Heart left ventricle (tissue), 16 donors: ENCODE measurements at regions not wholly inside any gene's neighbourhood (a gene's known extent, or its start where the extent isn't known, plus 50 kb on each side); places are given as distances from the start of the nearest gene placed in this dataset.
"Not testable (repeated sequence)": the region's sequence is repeated elsewhere in the genome, so short reads cannot be mapped to it uniquely, and the experiment has no call there.

Experiments
- ATAC-seq, 4 donors: fragments of 200-7000 bp; cut with Tn5 transposase; one replicate each; pipeline ENCODE4 v1.9.1; 2020 to 2022; ENCODE audit warnings: moderate library complexity in 4 of 4, mild to moderate bottlenecking in 3 of 4, moderate number of reproducible peaks in 1 of 4
- DNase-seq, 5 donors: peaks; one replicate each; pipeline ENCODE4 v3.0.0-alpha.2; 2020
- H3K27ac ChIP-seq, 12 donors: fragments of 200-600 bp; sonication (generic) in 4 of 12; one replicate each; pipeline versions ENCODE4 v1.5.0 to v1.8.0; 2016 to 2022; ENCODE audit warnings: mild to moderate bottlenecking in 2 of 12
- H3K27me3 ChIP-seq, 9 donors: fragments of 200-600 bp; sonication (generic) in 2 of 9; one replicate each; pipeline versions ENCODE4 v1.5.1 to v1.8.0; 2016 to 2022; ENCODE audit warnings: mild to moderate bottlenecking in 3 of 9
- H3K36me3 ChIP-seq, 9 donors: fragments of 200-600 bp; sonication (generic) in 2 of 9; one replicate each; pipeline versions ENCODE4 v1.5.0 to v1.8.0; 2018 to 2022; ENCODE audit warnings: mild to moderate bottlenecking in 2 of 9
- H3K4me1 ChIP-seq, 12 donors: fragments of 200-600 bp; sonication (generic) in 4 of 12; one replicate each; pipeline versions ENCODE4 v1.5.0 to v1.8.0; 2016 to 2022; ENCODE audit warnings: mild to moderate bottlenecking in 3 of 12
- H3K4me3 ChIP-seq, 12 donors: fragments of 200-600 bp; sonication (generic) in 4 of 12; one replicate each; pipeline versions ENCODE4 v1.5.0 to v1.8.0; 2017 to 2022; ENCODE audit warnings: mild to moderate bottlenecking in 9 of 12, moderate library complexity in 4 of 12
- H3K9me3 ChIP-seq, 12 donors: fragments of 200-600 bp; sonication (generic) in 4 of 12; one replicate each; pipeline versions ENCODE4 v1.5.0 to v1.8.0; 2016 to 2022; ENCODE audit warnings: mild to moderate bottlenecking in 1 of 12
- POLR2A ChIP-seq, 2 donors: fragments of 450-650 bp; IDR thresholded peaks; one replicate each; pipeline ENCODE4 v1.6.1; 2017; ENCODE audit warnings: antibody characterized with exemption in 2 of 2, mild to moderate bottlenecking in 2 of 2, moderate library complexity in 2 of 2
- WGBS, 4 donors: extraction: QIAGEN DNeasy Blood & Tissue Kit in 2 of 4; methylation state at CpG; one replicate each; pipeline versions ENCODE4 v1.1.5 to v1.1.7; 2013 to 2018; 5-methylcytosine and 5-hydroxymethylcytosine counted together
- intact Hi-C, 10 donors: fragments of 100-400 bp; cut with DNase I; formaldehyde crosslinking; loops; one replicate each; pipeline versions ENCODE4 v1.11.1 to v1.14.2; 2022
- TF ChIP-seq, protein P1 (sequence below), 12 donors: fragments of 200-600 bp; sonication (generic) in 4 of 12; IDR thresholded peaks; one replicate each; pipeline versions ENCODE4 v1.5.0 to v1.8.0; 2018 to 2022; ENCODE audit warnings: antibody characterized with exemption in 12 of 12, mild to moderate bottlenecking in 5 of 12
- donor health status: ischemic (EF 13 %, LVEDD 7.1; RV severe dilation, severe dysfunction).
- donor health status: healthy with polysubstance abuse.
- donor health status: DM: no; HTN: yes; CAD: no.
- donor health status: DM: no; HTN: no; CAD: no.
- donor health status: ischemic (EF 25% LVEDD 6.9; RV normal size, moderate dysfunction).
- donor health status: ischemic (EF 25% LVEDD 5.7; RV mildly dilated, moderate dysfunction).
- donor health status: healthy.
- donor health status: DM: yes; HTN: yes; CAD: no.
- donor health status: ischemic (EF 35%, LVEDD 5.7; RV mildly dilated, moderate dysfunction).
- donor health status: nonischemic (EF 11% LVEDD 7.7; RV severe dilation, severe dysfunction).
- donor health status: DM: yes; HTN: yes; CAD: no.
- donor health status: PGD.
- donor health status: ischemic (EF 29% LVEDD 5.4; RV normal size, mild dysfunction).
- donor health status: nonischemic (EF 23%, LVEDD 6.1; RV moderate dilation, normal function).

DNA sequence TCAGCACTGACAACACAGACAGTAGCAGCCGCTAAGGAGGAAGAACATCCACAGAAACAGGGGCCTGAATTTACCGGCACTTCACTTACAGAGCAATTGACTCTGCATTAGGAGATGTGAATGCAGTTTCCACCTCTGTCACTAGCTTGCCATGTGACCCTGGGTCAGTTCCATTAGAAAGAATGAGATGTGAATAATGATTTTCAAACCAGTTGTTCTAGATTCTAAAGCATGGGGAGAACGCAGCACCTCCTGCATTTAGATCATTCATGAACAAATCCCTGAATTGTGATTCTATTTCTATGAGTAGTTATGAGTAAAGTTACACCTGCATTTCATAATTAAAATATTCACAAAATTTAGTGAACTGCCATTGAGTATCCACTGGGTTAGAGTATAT lies 197.3 kb upstream of the EXOC2 start:
- Histone ChIP-seq H3K36me3 (no peaks in the 10 kb centered on the region), H3K27ac (no peak overlapping the region), H3K9me3 (no peaks in the 10 kb centered on the region), H3K4me3 (no peak overlapping the region), H3K4me1 (no peaks in the 10 kb centered on the region), H3K27me3 (peaks cover 0 to 8% (median 0%) of the 10 kb centered on the region in 9 donors)
- 81 to 83% (median 83%) methylated on average over 3 of the region's 3 CpGs for WGBS, 4 donors
- ATAC-seq (no peak), DNase-seq (no peak)
- intact Hi-C loops, result no loop called here
- TF ChIP-seq, protein P1, sequence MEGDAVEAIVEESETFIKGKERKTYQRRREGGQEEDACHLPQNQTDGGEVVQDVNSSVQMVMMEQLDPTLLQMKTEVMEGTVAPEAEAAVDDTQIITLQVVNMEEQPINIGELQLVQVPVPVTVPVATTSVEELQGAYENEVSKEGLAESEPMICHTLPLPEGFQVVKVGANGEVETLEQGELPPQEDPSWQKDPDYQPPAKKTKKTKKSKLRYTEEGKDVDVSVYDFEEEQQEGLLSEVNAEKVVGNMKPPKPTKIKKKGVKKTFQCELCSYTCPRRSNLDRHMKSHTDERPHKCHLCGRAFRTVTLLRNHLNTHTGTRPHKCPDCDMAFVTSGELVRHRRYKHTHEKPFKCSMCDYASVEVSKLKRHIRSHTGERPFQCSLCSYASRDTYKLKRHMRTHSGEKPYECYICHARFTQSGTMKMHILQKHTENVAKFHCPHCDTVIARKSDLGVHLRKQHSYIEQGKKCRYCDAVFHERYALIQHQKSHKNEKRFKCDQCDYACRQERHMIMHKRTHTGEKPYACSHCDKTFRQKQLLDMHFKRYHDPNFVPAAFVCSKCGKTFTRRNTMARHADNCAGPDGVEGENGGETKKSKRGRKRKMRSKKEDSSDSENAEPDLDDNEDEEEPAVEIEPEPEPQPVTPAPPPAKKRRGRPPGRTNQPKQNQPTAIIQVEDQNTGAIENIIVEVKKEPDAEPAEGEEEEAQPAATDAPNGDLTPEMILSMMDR (IDR thresholded peaks at IDR 0.05), result no peak
- no peak for TF ChIP-seq POLR2A (IDR thresholded peaks at IDR 0.05)

DNA sequence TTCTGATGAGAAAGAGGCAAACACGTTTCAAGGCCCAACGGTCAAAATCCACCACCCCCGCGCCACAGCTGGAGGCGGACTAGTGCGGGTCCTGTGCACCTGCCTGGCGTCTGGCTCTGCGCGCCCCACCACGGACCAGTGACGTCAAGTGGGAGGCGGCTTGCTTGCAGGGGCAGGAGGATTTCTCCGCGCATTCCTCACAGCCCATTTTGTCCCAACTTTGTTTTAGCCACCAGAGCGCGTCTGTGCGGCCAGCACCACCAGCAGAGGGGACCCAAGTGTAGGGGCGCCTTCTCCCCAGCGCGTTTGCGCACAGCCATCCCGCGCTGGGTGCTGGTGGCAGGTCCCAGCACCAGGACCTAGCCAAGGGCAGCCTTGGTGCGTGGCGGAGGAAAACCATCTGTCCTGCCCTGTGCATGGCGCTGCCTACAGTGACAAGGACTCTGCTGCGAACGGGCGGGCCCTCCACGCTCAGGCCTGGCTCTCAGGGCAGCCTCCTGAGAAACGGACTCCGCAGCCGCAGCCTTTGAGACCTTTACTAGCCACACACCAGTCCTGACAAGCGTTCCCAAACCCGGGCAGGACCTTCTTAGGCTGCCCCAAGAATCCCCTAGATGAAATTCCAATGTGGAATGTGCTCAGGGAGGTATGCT lies 194.8 kb upstream of the EXOC2 start:
- no peaks in the 10 kb centered on the region for H3K9me3 ChIP-seq
- ATAC-seq (no peak), DNase-seq (no peak)
- no peaks in the 10 kb centered on the region for H3K4me1 ChIP-seq
- no peaks in the 10 kb centered on the region for H3K36me3 ChIP-seq
- H3K27me3 ChIP-seq, result peaks cover 0 to 7% (median 0%) of the 10 kb centered on the region in 9 donors
- H3K4me3 ChIP-seq, result no peak overlapping the region
- intact Hi-C loops, result no loop called here
- H3K27ac ChIP-seq, result no peak overlapping the region
- TF ChIP-seq POLR2A (IDR thresholded peaks at IDR 0.05), result no peak
- TF ChIP-seq, protein P1 (IDR thresholded peaks at IDR 0.05), result no peak
- WGBS, 4 donors, result 75 to 88% (median 81%) methylated on average over 30 to 35 of the region's 35 CpGs

DNA sequence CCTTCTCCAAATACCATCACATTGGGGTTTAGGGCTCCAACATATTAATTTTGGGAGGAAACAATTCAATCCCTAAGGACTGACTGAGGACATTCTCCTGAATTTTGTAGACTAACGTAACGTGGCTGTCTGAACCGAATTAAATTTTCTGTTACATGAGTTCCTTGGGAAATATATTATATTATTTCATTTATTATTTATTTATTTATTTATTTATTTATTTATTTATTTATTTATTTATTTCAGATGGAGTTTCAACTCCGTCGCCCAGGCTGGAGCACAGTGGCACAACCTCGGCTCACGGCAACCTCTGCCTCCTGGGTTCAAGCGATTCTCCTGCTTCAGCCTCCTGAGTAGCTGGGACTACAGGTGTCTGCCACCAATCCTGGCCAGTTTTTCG lies 193.2 kb upstream of the EXOC2 start:
- H3K36me3 ChIP-seq, ATAC-seq, H3K9me3 ChIP-seq, H3K27me3 ChIP-seq, intact Hi-C loops, H3K4me3 ChIP-seq, DNase-seq, H3K4me1 ChIP-seq, H3K27ac ChIP-seq: not testable (repeated sequence)
- 92 to 94% (median 93%) methylated on average over 9 of the region's 9 CpGs for WGBS, 4 donors

DNA sequence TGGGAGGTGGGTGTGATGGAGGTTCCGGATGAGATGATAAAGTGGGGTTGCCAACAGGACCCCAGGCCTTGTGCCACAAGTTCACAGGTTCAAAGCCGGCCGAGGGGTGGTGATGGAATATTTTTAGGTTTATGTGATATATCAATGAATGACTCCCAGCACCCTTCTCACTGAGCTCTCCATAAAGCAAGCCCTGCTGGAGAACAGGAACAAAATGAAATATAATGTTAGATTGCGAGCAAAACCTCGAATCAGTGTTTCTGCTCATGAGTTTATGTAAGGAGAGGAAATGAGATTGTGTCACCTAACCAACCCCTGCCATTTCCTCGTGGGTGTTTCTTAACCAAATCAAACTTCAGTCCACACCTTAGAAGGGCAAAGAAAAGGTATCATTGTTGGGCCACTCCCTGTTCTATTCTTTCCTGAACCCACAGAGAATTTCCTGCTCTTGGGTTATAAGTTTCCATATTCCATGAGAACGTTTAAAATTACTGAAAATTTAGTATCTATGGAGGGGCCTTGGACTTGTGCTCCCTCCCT lies 192.2 kb upstream of the EXOC2 start:
- no peak overlapping the region for H3K4me3 ChIP-seq
- 72 to 77% (median 73%) methylated on average over 7 of the region's 7 CpGs for WGBS, 4 donors
- no peaks in the 10 kb centered on the region for H3K36me3 ChIP-seq
- no peaks in the 10 kb centered on the region for H3K4me1 ChIP-seq
- no peak overlapping the region for H3K27ac ChIP-seq
- H3K9me3 ChIP-seq, result no peaks in the 10 kb centered on the region
- intact Hi-C loops, result no loop called here
- no peak for DNase-seq
- TF ChIP-seq, protein P1 (IDR thresholded peaks at IDR 0.05), result no peak
- no peak for TF ChIP-seq POLR2A (IDR thresholded peaks at IDR 0.05)
- ATAC-seq, result no peak
- peaks cover 0 to 7% (median 0%) of the 10 kb centered on the region in 9 donors for H3K27me3 ChIP-seq

DNA sequence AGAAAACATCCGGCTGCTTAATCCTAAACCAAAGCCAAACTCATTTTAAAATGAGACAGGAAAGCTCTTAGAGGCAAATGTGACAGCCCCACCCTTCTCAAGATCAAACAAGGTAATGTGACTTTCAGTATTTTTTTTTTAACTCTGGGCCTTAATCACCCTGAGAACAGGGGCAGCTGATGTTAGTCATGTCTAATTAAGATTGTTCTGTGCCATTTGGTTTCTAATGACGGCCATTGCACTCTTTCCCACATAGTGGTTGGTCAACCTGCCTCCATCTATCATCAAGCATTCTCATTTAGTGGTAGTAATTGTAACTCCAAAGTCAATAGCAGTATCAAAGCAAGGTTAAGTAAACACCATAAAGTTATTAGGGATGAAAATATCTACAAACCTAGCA lies 191.6 kb upstream of the EXOC2 start:
- no peak overlapping the region for H3K27ac ChIP-seq
- WGBS, 4 donors, result 65 to 85% (median 71%) methylated on average over 2 of the region's 2 CpGs
- TF ChIP-seq POLR2A (IDR thresholded peaks at IDR 0.05), result no peak
- TF ChIP-seq, protein P1 (IDR thresholded peaks at IDR 0.05), result no peak
- ATAC-seq (no peak), DNase-seq (no peak)
- H3K9me3 ChIP-seq, result no peaks in the 10 kb centered on the region
- H3K36me3 ChIP-seq, result no peaks in the 10 kb centered on the region
- H3K4me1 ChIP-seq, result no peaks in the 10 kb centered on the region
- H3K4me3 ChIP-seq, result no peak overlapping the region
- H3K27me3 ChIP-seq, result peaks cover 0 to 7% (median 0%) of the 10 kb centered on the region in 9 donors
- intact Hi-C loops, result no loop called here
